NCI-H82 treated with DMSO at 0.1 percent for 48 hours (cell line): ENCODE measurements at regions not wholly inside any gene's neighbourhood (a gene's known extent, or its start where the extent isn't known, plus 50 kb on each side); places are given as distances from the start of the nearest gene placed in this dataset.

Experiments
- DNase-seq: peaks from one replicate; lab custom pipeline; 2025; ENCODE audit not compliant: unreplicated experiment; lab: John Stamatoyannopoulos, UW

- no peak for DNase-seq
Measured at GRCh38 chr6:103983860-103984259, 875.9 kb downstream of the HACE1 start.

- no peak for DNase-seq
Measured at GRCh38 chr6:103983011-103983410, 876.7 kb downstream of the HACE1 start.

- no peak for DNase-seq
Measured at GRCh38 chr6:103982574-103982973, 877.1 kb downstream of the HACE1 start.

DNA sequence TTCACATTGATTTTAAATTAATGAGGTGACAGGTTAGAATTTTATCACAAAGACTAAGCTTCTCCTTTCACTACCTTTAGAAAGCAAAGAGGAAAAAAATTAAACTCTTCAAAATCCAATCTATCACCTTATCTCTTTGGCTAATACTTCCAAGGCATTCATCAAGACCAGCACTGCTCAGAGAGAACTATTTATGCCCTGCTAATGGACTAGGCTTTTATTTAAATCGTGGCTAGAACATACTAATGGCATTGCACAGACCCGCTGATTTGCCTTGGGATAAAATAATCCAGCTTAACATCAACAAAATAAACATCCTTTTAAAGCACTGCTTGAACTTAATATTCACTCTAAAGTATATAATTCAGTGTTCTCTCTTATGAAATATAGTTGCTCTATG is 880.4 kb downstream of the HACE1 start:
- no peak for DNase-seq

- DNase-seq: no peak
Measured at GRCh38 chr6:103937389-103937788, 922.3 kb downstream of the HACE1 start.

GRCh38 chr6:103925317-103925716 is 934.4 kb downstream of the HACE1 start:
- DNase-seq: no peak

DNA sequence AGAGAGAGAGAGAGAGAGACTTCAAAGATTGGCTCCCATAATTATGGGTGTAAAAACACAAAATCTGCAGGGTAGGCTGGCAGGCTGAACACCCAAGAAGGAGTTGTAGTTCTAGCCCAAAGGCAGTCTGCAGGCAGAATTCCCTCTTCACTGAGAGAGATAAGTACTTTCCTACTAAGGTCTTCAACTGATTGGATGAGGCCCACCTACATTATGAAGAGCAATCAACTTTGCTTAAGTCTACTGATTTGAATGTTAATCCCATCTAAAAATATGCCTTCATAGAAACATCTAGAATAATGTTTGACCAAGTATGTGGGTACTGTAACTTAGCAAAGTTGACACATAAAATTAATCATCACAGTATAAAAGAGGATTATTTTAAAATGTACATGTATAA is 949.7 kb downstream of the HACE1 start:
- no peak for DNase-seq

DNA sequence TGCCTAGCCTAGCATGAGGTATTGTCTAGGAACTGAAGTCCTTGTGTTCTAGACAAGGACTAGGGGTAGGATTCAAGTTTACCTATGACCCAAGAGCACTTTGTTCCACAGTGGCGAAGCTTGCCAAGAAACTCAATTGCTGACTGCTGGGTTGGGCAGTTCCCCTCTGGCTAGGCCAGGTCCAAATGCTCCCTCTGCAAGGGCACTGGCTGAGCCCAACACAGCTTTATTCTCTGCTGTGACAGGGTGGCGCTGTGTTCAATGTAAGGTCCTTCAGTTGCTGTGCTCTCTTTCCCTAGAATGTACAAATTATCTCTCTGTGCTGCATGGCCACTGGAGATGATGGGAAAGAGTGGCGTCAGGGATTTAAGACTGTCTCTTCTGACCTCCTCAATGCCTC is 950.8 kb downstream of the HACE1 start:
- DNase-seq: no peak

- no peak for DNase-seq
Measured at GRCh38 chr6:103895136-103895535, 964.6 kb downstream of the HACE1 start.

DNA sequence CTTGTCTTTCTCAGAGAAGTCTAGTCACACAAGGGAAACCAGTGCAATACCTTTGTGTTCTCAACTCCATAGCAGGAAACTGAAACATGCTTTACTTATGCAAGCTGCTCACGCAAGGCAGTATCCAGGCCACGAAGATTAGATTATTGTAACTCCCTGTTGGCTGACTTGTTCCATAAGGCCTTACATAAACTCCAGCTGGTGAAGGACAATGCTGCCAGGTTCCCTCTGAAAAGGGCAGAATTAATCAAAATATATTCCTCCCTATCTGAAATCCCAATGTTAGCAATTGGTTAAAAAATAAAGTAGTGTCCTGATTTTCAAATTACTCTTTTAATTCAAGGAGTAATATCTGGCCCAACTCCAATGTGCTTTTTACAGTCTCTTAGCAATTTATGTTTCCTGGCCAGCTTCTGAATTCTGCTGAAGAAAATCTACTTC is 966.6 kb downstream of the HACE1 start:
- DNase-seq: no peak

DNA sequence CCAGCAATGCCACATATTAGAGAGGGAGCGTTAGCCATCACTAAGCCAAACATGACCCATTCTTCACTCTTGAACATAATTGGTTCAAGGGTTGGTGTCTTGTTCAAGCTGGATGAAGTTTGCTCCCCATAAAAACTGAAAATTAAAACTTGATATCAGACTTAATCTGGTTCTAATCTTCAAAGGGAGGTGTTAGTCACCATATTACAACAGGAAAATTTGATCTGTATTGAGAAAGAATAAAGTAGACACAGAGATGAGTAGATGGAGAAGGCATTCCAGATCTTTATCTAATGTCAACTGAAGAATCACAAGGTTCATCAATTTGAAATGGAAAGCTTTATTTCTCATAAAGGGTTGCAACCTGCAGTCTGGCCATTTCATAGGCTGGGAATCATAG is 972.8 kb downstream of the HACE1 start:
- DNase-seq: no peak

- DNase-seq: no peak
Measured at GRCh38 chr6:103885446-103885845, 974.3 kb downstream of the HACE1 start.

DNA sequence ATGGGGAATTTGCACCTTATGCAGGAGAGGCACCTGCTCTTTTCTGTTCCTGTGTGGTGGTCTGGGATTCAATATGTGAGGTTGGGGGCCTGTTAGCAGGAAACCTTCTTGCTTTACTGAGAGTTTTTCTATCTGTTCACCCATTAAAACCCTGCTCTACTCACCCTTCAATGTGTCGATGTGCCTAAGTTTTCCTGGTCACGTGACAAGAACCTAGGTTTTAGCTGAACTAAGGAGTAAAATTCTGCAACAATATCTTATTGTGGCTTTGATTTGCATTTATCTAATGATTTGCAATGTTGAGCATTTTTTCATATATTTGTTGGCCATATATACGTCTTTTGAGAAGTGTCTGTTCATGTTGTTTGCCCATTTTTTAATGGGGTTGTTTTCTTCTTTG is 979.9 kb downstream of the HACE1 start:
- DNase-seq: no peak

DNA sequence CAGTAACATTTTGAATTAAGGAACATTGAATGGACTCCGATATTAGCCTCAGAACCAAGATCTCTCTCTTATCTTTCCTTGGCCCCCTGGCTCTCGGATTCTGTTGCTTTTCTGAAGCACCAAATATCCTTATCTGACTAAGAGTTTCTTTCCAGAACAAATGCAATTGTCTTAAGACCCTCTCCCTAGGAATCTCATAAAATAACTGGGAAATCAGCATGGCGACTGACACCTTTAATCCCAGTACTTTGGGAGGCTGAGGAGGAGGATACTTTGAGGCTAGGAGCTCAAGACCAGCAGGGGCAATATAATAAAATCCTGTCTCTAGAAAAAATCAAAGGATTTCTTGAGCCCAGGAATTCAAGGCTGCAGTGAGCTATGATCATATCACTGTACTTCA is 984.5 kb downstream of the HACE1 start:
- DNase-seq: no peak

DNA sequence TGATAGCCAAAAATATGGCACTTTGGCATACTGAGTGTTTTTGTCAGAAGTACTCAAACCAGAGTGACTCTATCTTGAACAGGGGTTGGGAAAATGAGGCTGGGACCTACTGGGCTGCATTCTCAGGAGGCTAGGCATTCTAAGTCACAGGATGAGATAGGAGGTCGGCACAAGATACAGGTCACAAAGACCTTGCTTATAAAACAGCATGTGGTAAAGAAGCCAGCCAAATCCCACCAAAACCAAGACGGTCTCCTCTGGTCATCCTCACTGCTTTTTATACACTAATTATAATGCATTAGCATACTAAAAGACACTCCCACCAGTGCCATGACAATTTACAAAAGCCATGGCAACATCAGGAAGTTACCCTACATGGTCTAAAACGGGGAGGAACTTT is 985.1 kb downstream of the HACE1 start:
- no peak for DNase-seq

- DNase-seq: no peak
Measured at GRCh38 chr6:103872678-103873077, 987.0 kb downstream of the HACE1 start.

- DNase-seq: no peak
Measured at GRCh38 chr6:103872233-103872632, 987.5 kb downstream of the HACE1 start.

GRCh38 chr6:103870970-103871369 is 988.7 kb downstream of the HACE1 start:
- DNase-seq: no peak

DNA sequence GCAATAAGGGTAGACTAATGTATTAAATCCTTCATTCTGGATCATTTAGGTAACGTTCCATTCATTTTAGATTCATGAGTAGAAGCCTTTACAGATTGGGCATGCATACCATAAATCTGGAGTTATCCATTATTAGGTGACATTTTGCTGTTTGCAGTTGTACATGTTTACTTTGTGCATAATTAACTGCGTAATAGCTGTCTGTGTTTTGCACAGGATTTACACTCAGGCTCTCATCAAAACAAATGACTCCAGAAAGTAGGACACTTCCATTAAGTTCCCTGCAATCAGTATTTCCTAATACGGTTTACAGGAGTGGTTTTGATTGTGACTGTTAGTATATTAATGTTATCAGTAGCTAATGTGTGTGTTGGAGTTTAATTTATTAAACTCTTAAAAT is 997.4 kb downstream of the HACE1 start:
- DNase-seq: no peak

DNA sequence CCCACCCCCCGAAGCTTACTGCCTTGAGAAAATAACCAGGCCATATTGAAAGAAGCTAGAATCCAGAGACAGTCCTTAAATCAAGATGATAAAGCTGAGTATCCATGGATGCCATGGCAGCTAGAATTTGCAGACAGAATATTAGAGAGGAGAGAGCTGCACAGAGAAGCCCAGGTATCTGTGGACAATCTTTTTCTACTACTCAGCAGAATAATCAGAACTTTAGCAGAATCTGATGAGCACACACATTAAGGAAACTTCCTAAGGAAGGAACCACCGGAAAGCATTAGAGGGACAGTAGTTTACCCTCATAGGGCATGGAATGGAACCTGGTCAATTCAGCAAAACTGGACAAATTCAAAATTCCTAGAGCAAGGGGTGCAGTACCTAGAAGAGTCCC is 1001.7 kb downstream of the HACE1 start:
- no peak for DNase-seq

GRCh38 chr6:103855750-103856149 is 1004.0 kb downstream of the HACE1 start:
- no peak for DNase-seq

DNA sequence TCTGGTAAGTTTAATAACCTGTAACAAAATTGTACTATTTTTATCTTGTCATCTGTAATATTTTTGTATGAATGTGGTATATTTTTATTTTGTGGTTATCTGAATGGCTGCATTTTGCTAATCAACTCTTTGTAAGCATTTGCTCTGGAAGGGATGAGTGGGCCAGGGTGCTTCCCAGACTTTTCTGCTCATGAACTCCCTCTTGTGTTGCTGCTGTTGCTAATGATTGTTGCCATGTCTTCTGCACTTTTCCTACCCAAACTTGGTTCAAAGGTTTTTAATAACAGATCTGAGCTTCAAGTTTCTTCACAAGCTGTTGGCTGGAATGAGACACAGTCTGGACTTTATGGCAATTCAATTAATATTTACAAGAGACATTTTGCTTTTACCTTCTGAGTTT is 1005.7 kb downstream of the HACE1 start:
- no peak for DNase-seq

GRCh38 chr6:103838457-103838856 is 1021.3 kb downstream of the HACE1 start:
- no peak for DNase-seq

DNA sequence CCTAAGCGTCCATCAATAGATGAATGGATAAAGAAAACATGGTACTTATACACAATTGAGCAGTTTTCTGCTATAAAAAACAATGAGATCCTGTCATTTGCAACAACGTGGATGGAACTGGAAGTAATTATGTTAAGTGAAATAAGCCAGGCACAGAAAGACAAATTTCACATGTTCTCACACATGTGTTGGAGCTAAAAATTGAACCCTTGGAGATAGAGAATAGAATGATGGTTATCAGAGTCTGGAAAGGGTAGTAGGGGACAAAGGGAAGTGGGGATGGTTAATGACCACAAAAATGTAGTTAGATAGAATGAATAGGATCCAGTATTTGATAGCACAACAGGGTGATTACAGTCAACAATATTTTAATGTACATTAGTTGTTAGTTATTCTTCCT is 1033.5 kb downstream of the HACE1 start:
- no peak for DNase-seq
